ENCODE measurements at regions not wholly inside any gene's neighbourhood (a gene's known extent, or its start where the extent isn't known, plus 50 kb on each side); places are given as distances from the start of the nearest gene placed in this dataset.

DNA sequence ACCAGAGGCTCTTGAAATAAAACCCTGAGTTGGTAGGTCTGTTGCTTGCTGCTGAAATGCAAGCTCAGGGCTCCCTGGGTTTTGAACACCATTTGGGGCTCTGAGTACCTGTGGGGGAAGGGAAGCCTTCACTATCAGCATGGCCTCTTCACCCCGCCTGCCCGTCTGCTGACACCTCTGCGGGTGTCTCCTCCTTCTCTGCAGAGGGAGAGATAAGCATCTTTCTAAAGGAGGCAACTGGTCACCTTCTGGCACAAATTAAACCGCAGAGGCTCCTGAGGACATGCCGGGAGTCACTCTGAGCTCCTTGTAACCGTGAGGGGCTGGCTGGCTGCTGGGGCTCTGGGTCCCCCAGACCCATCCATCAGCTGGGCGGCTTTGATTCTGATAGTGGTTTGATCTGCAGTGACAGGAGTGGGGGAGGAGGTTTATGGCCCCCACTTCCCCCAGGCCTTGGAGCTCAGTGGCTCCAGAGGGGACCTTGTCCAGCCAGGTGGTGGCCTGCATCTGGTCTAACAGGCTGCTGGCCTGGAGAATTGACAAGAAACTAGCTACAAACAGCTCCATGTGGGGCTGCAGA, 123.5 kb downstream of the IRF8 start:
- intact Hi-C loops (cut with DNase I): no loop called here
- Histone ChIP-seq H3K4me1 (peaks cover 0 to 8% (median 0%) of the 10 kb centered on the region in 9 donors), H3K27me3 (peaks cover 0 to 64% (median 33%) of the 10 kb centered on the region in 7 donors), H3K9me3 (peaks cover 0 to 42% (median 16%) of the 10 kb centered on the region in 11 donors), H3K4me3 (no peak overlapping the region), H3K36me3 (no peaks in the 10 kb centered on the region), H3K27ac (no peak overlapping the region)
- no peak for DNase-seq
- no peak for ATAC-seq
- 29 to 35% methylated on average over 7 of the region's 7 CpGs for WGBS, 2 donors
- TF ChIP-seq, protein P1, sequence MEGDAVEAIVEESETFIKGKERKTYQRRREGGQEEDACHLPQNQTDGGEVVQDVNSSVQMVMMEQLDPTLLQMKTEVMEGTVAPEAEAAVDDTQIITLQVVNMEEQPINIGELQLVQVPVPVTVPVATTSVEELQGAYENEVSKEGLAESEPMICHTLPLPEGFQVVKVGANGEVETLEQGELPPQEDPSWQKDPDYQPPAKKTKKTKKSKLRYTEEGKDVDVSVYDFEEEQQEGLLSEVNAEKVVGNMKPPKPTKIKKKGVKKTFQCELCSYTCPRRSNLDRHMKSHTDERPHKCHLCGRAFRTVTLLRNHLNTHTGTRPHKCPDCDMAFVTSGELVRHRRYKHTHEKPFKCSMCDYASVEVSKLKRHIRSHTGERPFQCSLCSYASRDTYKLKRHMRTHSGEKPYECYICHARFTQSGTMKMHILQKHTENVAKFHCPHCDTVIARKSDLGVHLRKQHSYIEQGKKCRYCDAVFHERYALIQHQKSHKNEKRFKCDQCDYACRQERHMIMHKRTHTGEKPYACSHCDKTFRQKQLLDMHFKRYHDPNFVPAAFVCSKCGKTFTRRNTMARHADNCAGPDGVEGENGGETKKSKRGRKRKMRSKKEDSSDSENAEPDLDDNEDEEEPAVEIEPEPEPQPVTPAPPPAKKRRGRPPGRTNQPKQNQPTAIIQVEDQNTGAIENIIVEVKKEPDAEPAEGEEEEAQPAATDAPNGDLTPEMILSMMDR (IDR thresholded peaks at IDR 0.05): no peak

DNA sequence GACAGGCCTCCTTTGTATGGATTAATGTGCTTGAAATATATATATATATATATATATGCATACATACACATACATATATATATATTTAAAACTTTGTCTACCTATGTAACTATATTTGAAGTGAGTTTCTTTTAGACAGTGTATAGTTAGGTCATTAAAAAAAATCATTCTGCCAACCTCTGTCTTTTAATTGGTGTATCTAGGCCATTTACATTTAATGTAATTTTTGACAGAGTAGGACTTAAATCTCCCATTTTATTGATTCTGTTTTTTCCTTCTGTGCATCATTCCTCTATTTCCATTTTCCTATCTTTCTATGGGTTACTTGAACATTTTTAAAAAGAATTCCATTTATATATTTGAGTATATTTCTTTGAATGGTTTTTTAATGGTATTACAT, 125.2 kb downstream of the IRF8 start:
- peaks cover 0 to 65% (median 40%) of the 10 kb centered on the region in 7 donors for H3K27me3 ChIP-seq
- no peak for DNase-seq
- peaks cover 0 to 46% (median 16%) of the 10 kb centered on the region in 11 donors for H3K9me3 ChIP-seq
- TF ChIP-seq, protein P1 (IDR thresholded peaks at IDR 0.05): no peak
- ATAC-seq: no peak
- intact Hi-C loops (cut with DNase I): no loop called here
- peaks cover 0 to 5% (median 1%) of the 10 kb centered on the region in 9 donors for H3K4me1 ChIP-seq
- H3K27ac ChIP-seq: no peak overlapping the region
- H3K4me3 ChIP-seq: no peak overlapping the region
- H3K36me3 ChIP-seq: no peaks in the 10 kb centered on the region

DNA sequence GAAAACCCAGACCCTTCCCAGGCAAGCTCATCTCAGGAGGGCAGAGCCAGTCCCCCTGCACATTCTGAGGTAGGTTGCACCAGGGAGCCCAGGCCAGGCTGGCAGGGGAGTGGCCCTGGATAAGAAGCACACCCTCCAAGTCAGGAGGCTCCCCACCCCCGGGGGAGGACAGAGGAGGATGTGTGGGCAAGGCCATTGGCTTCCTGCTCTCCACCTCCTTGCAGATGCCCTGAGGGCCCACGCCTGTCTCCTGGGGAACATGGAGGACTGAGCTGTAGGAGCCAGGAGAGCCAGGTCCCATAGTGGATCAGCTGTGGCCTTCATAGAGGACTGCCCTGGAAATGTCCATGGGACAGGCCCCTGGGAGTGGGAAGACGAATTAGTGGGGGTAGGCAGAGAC, 126.7 kb downstream of the IRF8 start:
- Histone ChIP-seq H3K4me1 (peaks cover 0 to 10% (median 3%) of the 10 kb centered on the region in 9 donors), H3K4me3 (no peak overlapping the region), H3K27me3 (peaks cover 0 to 65% (median 42%) of the 10 kb centered on the region in 7 donors), H3K9me3 (peaks cover 0 to 37% (median 16%) of the 10 kb centered on the region in 11 donors), H3K27ac (no peak overlapping the region), H3K36me3 (no peaks in the 10 kb centered on the region)
- intact Hi-C loops (cut with DNase I): no loop called here
- 62 to 63% methylated on average over 3 of the region's 3 CpGs for WGBS, 2 donors
- DNase-seq (no peak), ATAC-seq (no peak)
- TF ChIP-seq, protein P1 (IDR thresholded peaks at IDR 0.05): no peak

DNA sequence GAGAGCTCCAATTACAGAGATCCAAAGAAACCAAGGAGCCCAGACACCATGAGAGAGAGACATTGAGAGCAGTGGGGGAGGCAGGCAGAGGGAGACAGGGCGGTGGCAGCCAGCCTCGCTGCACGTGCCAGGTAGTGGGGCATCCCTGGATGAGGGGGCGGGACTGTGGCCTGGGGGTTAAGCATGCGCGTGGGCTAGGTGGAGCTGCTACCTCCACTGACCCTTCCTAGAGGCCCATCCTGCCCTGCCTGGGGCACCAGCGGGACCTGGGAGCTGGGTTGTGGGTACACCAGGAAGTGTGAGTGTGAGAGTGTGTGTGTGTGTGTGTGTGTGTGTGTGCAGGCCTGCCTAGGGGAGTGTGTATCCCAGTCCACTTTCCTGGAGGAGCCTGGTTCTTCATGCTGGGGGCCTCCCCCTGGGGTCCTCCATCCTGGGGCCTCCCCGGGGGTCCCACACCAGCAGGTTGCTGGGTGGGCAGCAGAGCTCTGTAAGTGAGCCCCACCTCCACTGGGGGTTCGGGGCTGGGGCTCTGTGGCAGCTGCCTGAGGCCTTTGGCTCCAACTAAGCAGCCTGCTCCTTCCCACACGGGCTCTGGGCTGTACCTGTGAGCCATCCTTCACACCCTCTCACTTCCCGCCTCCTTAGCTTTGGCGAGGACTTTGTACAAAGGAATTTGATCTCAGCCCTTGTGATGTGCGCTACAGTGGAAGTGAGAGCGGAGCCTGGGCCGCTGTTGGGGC, 127.4 kb downstream of the IRF8 start:
- DNase-seq: no peak
- no peaks in the 10 kb centered on the region for H3K36me3 ChIP-seq
- WGBS, 2 donors: 60% methylated on average over 15 of the region's 15 CpGs
- peaks cover 0 to 10% (median 3%) of the 10 kb centered on the region in 9 donors for H3K4me1 ChIP-seq
- peaks cover 0 to 37% (median 16%) of the 10 kb centered on the region in 11 donors for H3K9me3 ChIP-seq
- TF ChIP-seq, protein P1 (IDR thresholded peaks at IDR 0.05): no peak
- intact Hi-C loops (cut with DNase I): no loop called here
- no peak overlapping the region for H3K4me3 ChIP-seq
- H3K27me3 ChIP-seq: peaks cover 0 to 68% (median 42%) of the 10 kb centered on the region in 7 donors
- peak in 1 of 8 donors; percentile 40 for ATAC-seq
- H3K27ac ChIP-seq: no peak overlapping the region

All from heart right ventricle (tissue), 16 donors.